GM12878 (cell line): ENCODE measurements at regions not wholly inside any gene's neighbourhood (a gene's known extent, or its start where the extent isn't known, plus 50 kb on each side); places are given as distances from the start of the nearest gene placed in this dataset.

ENCODE experiments used
- ATAC-seq: fragments of 200-7000 bp; cut with Tn5 transposase; 3 replicates; pipeline ENCODE4 v1.9.1; 2020; ENCODE audit warnings: mild to moderate bottlenecking, moderate library complexity
- BruUV-seq: library from RNA; stranded (reverse); fragments of 400-500 nt; replicated peaks from 2 replicates; lab custom pipeline; 2021; lab: Mats Ljungman, UMichigan
- CTCF ChIA-PET: fragments of 300-600 bp; sonication (Branson Sonifier 250); formaldehyde crosslinking; extraction: SDS; loops from one replicate; lab custom pipeline; 2021; ENCODE audit warnings: inconsistent platforms; lab: Yijun Ruan, JAX
- POLR2A ChIA-PET: fragments of 350-600 bp; formaldehyde crosslinking; extraction: SDS; loops from one replicate; lab custom pipeline; 2021; ENCODE audit warnings: inconsistent platforms; lab: Charles Lee
- RAD21 ChIA-PET: fragments of 300-600 bp; sonication (Branson Sonifier 250); formaldehyde crosslinking; loops from one replicate; lab custom pipeline; 2023; ENCODE audit warnings: antibody characterized with exemption; ENCODE audit not compliant: unreplicated experiment; lab: Charles Lee
- SMC1A ChIA-PET: fragments of 300-600 bp; sonication (Branson Sonifier 250); formaldehyde crosslinking; loops from one replicate; lab custom pipeline; 2023; ENCODE audit not compliant: unreplicated experiment, uncharacterized antibody; lab: Charles Lee
- DNase-seq: peaks from one replicate; pipeline ENCODE4 v3.0.0-alpha.2; 2011; ENCODE audit warnings: low read depth, low spot score
- FAIRE-seq: peaks from 3 replicates; lab custom pipeline; 2011; peaks lifted over from hg19 to GRCh38; lab: Jason Lieb, UNC
- H2AFZ ChIP-seq: 2 replicates; pipeline ENCODE4 v1.6.0; 2011; ENCODE audit warnings: low read depth, low read length, control low read depth; ENCODE audit not compliant: control insufficient read depth
- H3K27ac ChIP-seq: 2 replicates; pipeline ENCODE4 v1.5.1; 2011; ENCODE audit warnings: control low read depth; ENCODE audit not compliant: control insufficient read depth, insufficient read depth
- H3K27me3 ChIP-seq, 2 experiments: replicated peaks in 1 of 2; 2 replicates each; pipeline versions ENCODE4 v1.6.0 to v1.6.1; 2011; ENCODE audit warnings: low read length in 1 of 2; ENCODE audit not compliant: control insufficient read depth in 2 of 2, insufficient read depth in 2 of 2
- H3K36me3 ChIP-seq, 2 experiments: 2 replicates each; pipeline ENCODE4 v1.5.1; 2011; ENCODE audit warnings: low read length in 1 of 2; ENCODE audit not compliant: control insufficient read depth in 2 of 2, insufficient read depth in 2 of 2
- H3K4me1 ChIP-seq: 2 replicates; pipeline ENCODE4 v1.6.1; 2011; ENCODE audit warnings: mild to moderate bottlenecking, low read length, moderate library complexity, mixed read lengths; ENCODE audit not compliant: control insufficient read depth, insufficient read depth
- H3K4me2 ChIP-seq: 2 replicates; pipeline ENCODE4 v1.6.0; 2011; ENCODE audit warnings: control low read depth; ENCODE audit not compliant: control insufficient read depth, insufficient read depth
- H3K4me3 ChIP-seq: fragments of 200-600 bp; sonication (generic); 2 replicates; pipeline ENCODE4 v1.5.1; 2016
- H3K79me2 ChIP-seq: 2 replicates; pipeline ENCODE4 v1.6.0; 2011; ENCODE audit warnings: low read length; ENCODE audit not compliant: control insufficient read depth, insufficient read depth
- H3K9ac ChIP-seq: 2 replicates; pipeline ENCODE4 v1.8.0; 2011; ENCODE audit warnings: low read length, control low read depth, mixed read lengths; ENCODE audit not compliant: control insufficient read depth, insufficient read depth
- H3K9me3 ChIP-seq: replicated peaks from 3 replicates; pipeline ENCODE4 v1.5.1; 2011; ENCODE audit warnings: mild to moderate bottlenecking, low read length; ENCODE audit not compliant: control insufficient read depth, insufficient read depth
- H4K20me1 ChIP-seq: 2 replicates; pipeline ENCODE4 v1.6.0; 2011; ENCODE audit not compliant: control insufficient read depth, insufficient read depth
- BRCA1 ChIP-seq: IDR thresholded peaks from 2 replicates; pipeline ENCODE4 v1.6.1; 2011; ENCODE audit warnings: low read depth, low read length, improper control_type of control experiment
- CHD4 ChIP-seq: fragments of 200-600 bp; sonication (generic); IDR thresholded peaks from 2 replicates; pipeline ENCODE4 v1.6.1; 2016; ENCODE audit warnings: mild to moderate bottlenecking
- SREBF1 ChIP-seq: IDR thresholded peaks from 2 replicates; pipeline ENCODE4 v1.6.1; 2012; ENCODE audit warnings: mild to moderate bottlenecking, low read length
- WGBS: methylation state at CpG from one replicate; pipeline ENCODE4 v1.1.6; 2016; ENCODE audit warnings: low lambda C conversion rate; ENCODE audit not compliant: insufficient replicate concordance, insufficient coverage; ENCODE audit errors: missing lambda C conversion rate; 5-methylcytosine and 5-hydroxymethylcytosine counted together
- in situ Hi-C: fragments of 300-500 bp; cut with MboI; formaldehyde crosslinking; loops from 9 replicates; pipeline ENCODE4 v1.14.3; 2018; ENCODE audit warnings: mixed read lengths
- intact Hi-C: fragments of 100-400 bp; cut with micrococcal nuclease; formaldehyde crosslinking; loops from one replicate; pipeline ENCODE4 v1.14.2; 2022; ENCODE audit not compliant: unreplicated experiment
- TF ChIP-seq, protein P1 (sequence below): IDR thresholded peaks from 2 replicates; pipeline ENCODE4 v1.6.1; 2012; ENCODE audit warnings: improper control_type of control experiment, low read depth, low read length; ENCODE audit not compliant: insufficient replicate concordance
- TF ChIP-seq, protein P2 (sequence below), 3 experiments: IDR thresholded peaks in 2 of 3; conservative IDR thresholded peaks in 1 of 3; 2 replicates each; pipeline ENCODE4 v1.5.1; 2011; ENCODE audit warnings: low read depth in 3 of 3, low read length in 3 of 3, mild to moderate bottlenecking in 3 of 3, control low read depth in 2 of 3, moderate library complexity in 2 of 3, inconsistent platforms in 1 of 3, mixed read lengths in 1 of 3; ENCODE audit not compliant: control insufficient read depth in 2 of 3, insufficient read depth in 1 of 3; ENCODE audit errors: extremely low read depth in 1 of 3

DNA sequence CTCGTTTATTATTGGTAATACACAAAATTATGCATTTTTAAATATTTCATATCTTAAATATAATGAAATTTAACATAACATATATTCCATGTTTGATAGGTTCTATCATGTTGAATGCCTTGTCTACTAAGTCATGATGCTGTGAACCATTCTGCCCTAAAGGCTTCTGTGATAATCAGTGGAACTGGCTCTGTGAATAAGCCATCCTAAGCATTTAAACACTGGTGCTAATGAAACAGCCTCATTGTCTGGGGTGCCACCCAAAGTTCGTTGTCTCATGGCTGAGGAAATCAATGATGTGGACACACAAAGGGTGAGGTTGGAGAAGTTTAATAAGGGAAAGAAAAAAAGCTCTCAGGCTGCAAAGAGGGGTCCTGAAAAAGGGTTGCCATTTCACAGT, 264.7 kb upstream of the ZRANB2 start (continued):
- TF ChIP-seq, protein P1, sequence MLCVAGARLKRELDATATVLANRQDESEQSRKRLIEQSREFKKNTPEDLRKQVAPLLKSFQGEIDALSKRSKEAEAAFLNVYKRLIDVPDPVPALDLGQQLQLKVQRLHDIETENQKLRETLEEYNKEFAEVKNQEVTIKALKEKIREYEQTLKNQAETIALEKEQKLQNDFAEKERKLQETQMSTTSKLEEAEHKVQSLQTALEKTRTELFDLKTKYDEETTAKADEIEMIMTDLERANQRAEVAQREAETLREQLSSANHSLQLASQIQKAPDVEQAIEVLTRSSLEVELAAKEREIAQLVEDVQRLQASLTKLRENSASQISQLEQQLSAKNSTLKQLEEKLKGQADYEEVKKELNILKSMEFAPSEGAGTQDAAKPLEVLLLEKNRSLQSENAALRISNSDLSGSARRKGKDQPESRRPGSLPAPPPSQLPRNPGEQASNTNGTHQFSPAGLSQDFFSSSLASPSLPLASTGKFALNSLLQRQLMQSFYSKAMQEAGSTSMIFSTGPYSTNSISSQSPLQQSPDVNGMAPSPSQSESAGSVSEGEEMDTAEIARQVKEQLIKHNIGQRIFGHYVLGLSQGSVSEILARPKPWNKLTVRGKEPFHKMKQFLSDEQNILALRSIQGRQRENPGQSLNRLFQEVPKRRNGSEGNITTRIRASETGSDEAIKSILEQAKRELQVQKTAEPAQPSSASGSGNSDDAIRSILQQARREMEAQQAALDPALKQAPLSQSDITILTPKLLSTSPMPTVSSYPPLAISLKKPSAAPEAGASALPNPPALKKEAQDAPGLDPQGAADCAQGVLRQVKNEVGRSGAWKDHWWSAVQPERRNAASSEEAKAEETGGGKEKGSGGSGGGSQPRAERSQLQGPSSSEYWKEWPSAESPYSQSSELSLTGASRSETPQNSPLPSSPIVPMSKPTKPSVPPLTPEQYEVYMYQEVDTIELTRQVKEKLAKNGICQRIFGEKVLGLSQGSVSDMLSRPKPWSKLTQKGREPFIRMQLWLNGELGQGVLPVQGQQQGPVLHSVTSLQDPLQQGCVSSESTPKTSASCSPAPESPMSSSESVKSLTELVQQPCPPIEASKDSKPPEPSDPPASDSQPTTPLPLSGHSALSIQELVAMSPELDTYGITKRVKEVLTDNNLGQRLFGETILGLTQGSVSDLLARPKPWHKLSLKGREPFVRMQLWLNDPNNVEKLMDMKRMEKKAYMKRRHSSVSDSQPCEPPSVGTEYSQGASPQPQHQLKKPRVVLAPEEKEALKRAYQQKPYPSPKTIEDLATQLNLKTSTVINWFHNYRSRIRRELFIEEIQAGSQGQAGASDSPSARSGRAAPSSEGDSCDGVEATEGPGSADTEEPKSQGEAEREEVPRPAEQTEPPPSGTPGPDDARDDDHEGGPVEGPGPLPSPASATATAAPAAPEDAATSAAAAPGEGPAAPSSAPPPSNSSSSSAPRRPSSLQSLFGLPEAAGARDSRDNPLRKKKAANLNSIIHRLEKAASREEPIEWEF: no peak
- TF ChIP-seq CHD4 (no peak), BRCA1 (no peak)

DNA sequence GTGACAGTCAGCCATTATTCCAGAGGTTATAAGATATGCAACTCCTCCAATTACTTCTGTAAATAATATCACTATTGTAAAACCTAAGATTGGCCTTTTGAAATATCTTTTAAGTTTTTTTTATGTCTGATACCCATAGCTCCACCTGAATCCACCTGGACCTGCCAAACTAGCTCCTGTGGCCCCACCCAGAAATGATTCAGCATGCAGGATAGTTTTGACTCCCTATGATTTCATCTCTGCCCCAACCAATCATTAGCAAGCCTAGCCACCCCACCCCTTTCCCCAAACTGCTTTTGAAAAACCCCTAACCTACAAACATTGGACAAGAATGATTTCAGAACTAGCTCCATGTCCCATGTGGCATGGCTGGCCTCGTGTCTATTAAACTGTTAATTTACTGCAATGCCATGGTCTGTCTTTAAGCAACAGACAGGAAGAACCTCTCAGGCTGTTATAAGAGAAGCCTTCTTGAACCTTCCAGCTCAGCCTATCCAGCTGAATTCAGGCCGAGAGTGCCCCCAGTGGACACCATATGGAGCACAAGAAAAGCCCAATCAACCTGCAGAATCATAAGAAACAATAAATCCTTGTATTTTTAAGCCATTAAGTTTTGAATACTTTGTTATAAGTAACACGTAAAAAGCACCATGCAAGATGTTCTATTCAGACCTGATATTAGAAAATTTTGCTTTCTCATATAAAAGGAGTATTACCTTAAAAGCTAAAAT, 263.0 kb upstream of the ZRANB2 start:
- CTCF ChIA-PET: interaction anchor here (1.0 kb wide), 1 partner anchor 15 kb away, joined by 3 read pairs; no protein-coding TSS in a partner anchor
- intact Hi-C loops: no loop called here
- Histone ChIP-seq H3K36me3 (no peaks in the 10 kb centered on the region), H3K27me3 (no peaks in the 10 kb centered on the region), H3K27ac (no peak overlapping the region), H4K20me1 (no peaks in the 10 kb centered on the region), H3K9ac (no peak overlapping the region), H3K4me1 (no peaks in the 10 kb centered on the region), H3K79me2 (no peaks in the 10 kb centered on the region), H3K4me2 (no peak overlapping the region), H3K9me3 (no peaks in the 10 kb centered on the region), H3K4me3 (no peak overlapping the region), H2AFZ (no peak overlapping the region)
- WGBS: 0% methylated on average over 3 of the region's 3 CpGs
- POLR2A ChIA-PET: no interaction called here
- TF ChIP-seq, protein P2, sequence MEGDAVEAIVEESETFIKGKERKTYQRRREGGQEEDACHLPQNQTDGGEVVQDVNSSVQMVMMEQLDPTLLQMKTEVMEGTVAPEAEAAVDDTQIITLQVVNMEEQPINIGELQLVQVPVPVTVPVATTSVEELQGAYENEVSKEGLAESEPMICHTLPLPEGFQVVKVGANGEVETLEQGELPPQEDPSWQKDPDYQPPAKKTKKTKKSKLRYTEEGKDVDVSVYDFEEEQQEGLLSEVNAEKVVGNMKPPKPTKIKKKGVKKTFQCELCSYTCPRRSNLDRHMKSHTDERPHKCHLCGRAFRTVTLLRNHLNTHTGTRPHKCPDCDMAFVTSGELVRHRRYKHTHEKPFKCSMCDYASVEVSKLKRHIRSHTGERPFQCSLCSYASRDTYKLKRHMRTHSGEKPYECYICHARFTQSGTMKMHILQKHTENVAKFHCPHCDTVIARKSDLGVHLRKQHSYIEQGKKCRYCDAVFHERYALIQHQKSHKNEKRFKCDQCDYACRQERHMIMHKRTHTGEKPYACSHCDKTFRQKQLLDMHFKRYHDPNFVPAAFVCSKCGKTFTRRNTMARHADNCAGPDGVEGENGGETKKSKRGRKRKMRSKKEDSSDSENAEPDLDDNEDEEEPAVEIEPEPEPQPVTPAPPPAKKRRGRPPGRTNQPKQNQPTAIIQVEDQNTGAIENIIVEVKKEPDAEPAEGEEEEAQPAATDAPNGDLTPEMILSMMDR (IDR thresholded peaks at IDR 0.05 in 2 of 3, conservative IDR thresholded peaks at IDR 0.05 in 1 of 3; ENCODE audit: control insufficient read depth in 2 of 3, extremely low read depth in 1 of 3, insufficient read depth in 1 of 3, low read depth in 3 of 3, low read length in 3 of 3): peak in 2 of 3 experiments; percentile 11 to 20; a peak in 1 of 6 replicates
- TF ChIP-seq SREBF1: no peak
- RAD21 ChIA-PET: no interaction called here
- FAIRE-seq (no peak), DNase-seq (no peak), ATAC-seq (peak; percentile 61)
- no TSS peak for BruUV-seq
- SMC1A ChIA-PET: no interaction called here
- in situ Hi-C loops: no loop called here
